Mesenchymal stem cell (in vitro differentiated cells and primary cell): ENCODE measurements at regions not wholly inside any gene's neighbourhood (a gene's known extent, or its start where the extent isn't known, plus 50 kb on each side); places are given as distances from the start of the nearest gene placed in this dataset.
A peak's percentile ranks its signal among the peaks of the same experiment; 100 is the strongest.

Experiments
- DNase-seq: peaks from one replicate; pipeline ENCODE4 v3.0.0-alpha.2; 2013
- H2AFZ ChIP-seq: one replicate; pipeline ENCODE4 v1.6.1; 2013; ENCODE audit warnings: low read depth, mild to moderate bottlenecking, control low read depth, inconsistent platforms, low read length, moderate library complexity
- H2AK5ac ChIP-seq: 2 replicates; pipeline ENCODE4 v1.6.1; 2013; ENCODE audit warnings: low read length, moderate library complexity, mild to moderate bottlenecking, inconsistent platforms; ENCODE audit not compliant: severe bottlenecking
- H2BK120ac ChIP-seq: one replicate; pipeline ENCODE4 v1.6.1; 2013; ENCODE audit warnings: low read depth, mild to moderate bottlenecking, inconsistent platforms, low read length, moderate library complexity
- H2BK12ac ChIP-seq, 2 experiments: one replicate each; pipeline ENCODE4 v1.6.1; 2013; ENCODE audit warnings: inconsistent platforms in 2 of 2, low read length in 2 of 2, mild to moderate bottlenecking in 2 of 2, moderate library complexity in 2 of 2, control low read depth in 1 of 2
- H2BK15ac ChIP-seq: one replicate; pipeline ENCODE4 v1.6.1; 2013; ENCODE audit warnings: mild to moderate bottlenecking, low read depth, inconsistent platforms; ENCODE audit not compliant: poor library complexity, severe bottlenecking
- H2BK5ac ChIP-seq: 2 replicates; pipeline ENCODE4 v1.6.1; 2013; ENCODE audit warnings: low read depth, mild to moderate bottlenecking, low read length, control low read depth, inconsistent platforms; ENCODE audit not compliant: poor library complexity, severe bottlenecking
- H3K14ac ChIP-seq, 2 experiments: one replicate each; pipeline ENCODE4 v1.6.1; 2013; ENCODE audit warnings: inconsistent platforms in 2 of 2, low read length in 2 of 2, control low read depth in 1 of 2, mild to moderate bottlenecking in 1 of 2, moderate library complexity in 1 of 2
- H3K18ac ChIP-seq, 2 experiments: one replicate each; pipeline ENCODE4 v1.6.1; 2013; ENCODE audit warnings: inconsistent platforms in 2 of 2, low read length in 2 of 2, control low read depth in 1 of 2, low read depth in 1 of 2, mild to moderate bottlenecking in 1 of 2
- H3K23ac ChIP-seq, 2 experiments: one replicate each; pipeline ENCODE4 v1.6.1; 2013; ENCODE audit warnings: inconsistent platforms in 2 of 2, low read length in 2 of 2, mild to moderate bottlenecking in 2 of 2, moderate library complexity in 2 of 2, control low read depth in 1 of 2
- H3K27ac ChIP-seq: 2 replicates; pipeline ENCODE4 v1.5.1; 2013; ENCODE audit warnings: mild to moderate bottlenecking, moderate library complexity, low read length, control low read depth, inconsistent platforms; ENCODE audit not compliant: poor library complexity, severe bottlenecking
- H3K27me3 ChIP-seq, 2 experiments: 2 replicates each; pipeline versions ENCODE4 v1.6.1 to v1.7.0; 2013; ENCODE audit warnings: low read length in 2 of 2, mild to moderate bottlenecking in 2 of 2, moderate library complexity in 2 of 2, control low read depth in 1 of 2, inconsistent platforms in 1 of 2; ENCODE audit not compliant: control insufficient read depth in 1 of 2, insufficient read depth in 1 of 2
- H3K36me3 ChIP-seq, 2 experiments: 2 replicates each; pipeline versions ENCODE4 v1.6.1 to v1.7.0; 2013; ENCODE audit warnings: low read length in 2 of 2, control low read depth in 1 of 2, inconsistent platforms in 1 of 2, low read depth in 1 of 2, mild to moderate bottlenecking in 1 of 2; ENCODE audit not compliant: insufficient read depth in 2 of 2, control insufficient read depth in 1 of 2
- H3K4ac ChIP-seq, 2 experiments: one replicate each; pipeline ENCODE4 v1.6.1; 2013; ENCODE audit warnings: inconsistent platforms in 2 of 2, low read length in 2 of 2, mild to moderate bottlenecking in 2 of 2, moderate library complexity in 2 of 2, control low read depth in 1 of 2, low read depth in 1 of 2
- H3K4me1 ChIP-seq: 2 replicates; pipeline ENCODE4 v1.6.1; 2013; ENCODE audit warnings: low read depth, low read length, control low read depth; ENCODE audit not compliant: control insufficient read depth, insufficient read depth
- H3K4me2 ChIP-seq: 2 replicates; pipeline ENCODE4 v1.6.1; 2013; ENCODE audit warnings: low read length, mild to moderate bottlenecking, inconsistent platforms; ENCODE audit not compliant: poor library complexity, severe bottlenecking
- H3K4me3 ChIP-seq, 2 experiments: 2 replicates each; pipeline versions ENCODE4 v1.5.1 to v1.7.0; 2013; ENCODE audit warnings: low read length in 2 of 2, mild to moderate bottlenecking in 2 of 2, control low read depth in 1 of 2, low read depth in 1 of 2; ENCODE audit not compliant: insufficient read depth in 1 of 2
- H3K79me1 ChIP-seq: replicated peaks from 2 replicates; pipeline ENCODE4 v1.6.1; 2013; ENCODE audit warnings: mild to moderate bottlenecking, control low read depth, low read length, inconsistent platforms; ENCODE audit not compliant: poor library complexity, severe bottlenecking
- H3K9ac ChIP-seq: 2 replicates; pipeline ENCODE4 v1.7.0; 2013; ENCODE audit warnings: mild to moderate bottlenecking, low read length, moderate library complexity
- H3K9me3 ChIP-seq: 2 replicates; pipeline ENCODE4 v1.7.0; 2013; ENCODE audit warnings: mild to moderate bottlenecking, low read length; ENCODE audit not compliant: control insufficient read depth
- H4K8ac ChIP-seq: one replicate; pipeline ENCODE4 v1.6.1; 2013; ENCODE audit warnings: inconsistent platforms, mild to moderate bottlenecking, low read length, moderate library complexity
- H4K91ac ChIP-seq: one replicate; pipeline ENCODE4 v1.6.1; 2013; ENCODE audit warnings: mild to moderate bottlenecking, low read length, inconsistent platforms
- WGBS: methylation state at CpG from one replicate; pipeline ENCODE4 v1.1.7; 2013; ENCODE audit warnings: mixed read lengths; 5-methylcytosine and 5-hydroxymethylcytosine counted together

- Histone ChIP-seq H3K9ac (no peak overlapping the region), H3K4me3 (no peak overlapping the region), H3K4ac (no peak overlapping the region), H2BK5ac (no peak overlapping the region), H3K4me2 (no peak overlapping the region), H3K9me3 (no peaks in the 10 kb centered on the region), H3K14ac (no peak overlapping the region), H2BK15ac (no peak overlapping the region), H3K27me3 (no peaks in the 10 kb centered on the region), H3K23ac (no peak overlapping the region), H2BK12ac (no peak overlapping the region), H3K18ac (no peak overlapping the region), H3K36me3 (no peaks in the 10 kb centered on the region), H4K8ac (no peak overlapping the region), H2AFZ (no peak overlapping the region), H2AK5ac (no peak overlapping the region), H4K91ac (no peak overlapping the region), H2BK120ac (no peak overlapping the region), H3K4me1 (no peaks in the 10 kb centered on the region), H3K79me1 (no peaks in the 10 kb centered on the region), H3K27ac (no peak overlapping the region)
- DNase-seq: no peak
- 94% methylated on average over 1 of the region's 2 CpGs for WGBS
These were observed 415.5 kb upstream of the OPRM1 start for GRCh38 chr6:153623496-153623895.

GRCh38 chr6:153621491-153621890 is 417.5 kb upstream of the OPRM1 start:
- H3K9me3 ChIP-seq: no peaks in the 10 kb centered on the region
- no peak for DNase-seq
- H3K4me3 ChIP-seq: no peak overlapping the region
- no peak overlapping the region for H2BK15ac ChIP-seq
- H3K36me3 ChIP-seq: no peaks in the 10 kb centered on the region
- no peak overlapping the region for H2BK120ac ChIP-seq
- no peaks in the 10 kb centered on the region for H3K79me1 ChIP-seq
- no peak overlapping the region for H3K4ac ChIP-seq
- WGBS: 100% methylated on average over 2 of the region's 2 CpGs
- H3K27ac ChIP-seq: no peak overlapping the region
- H4K8ac ChIP-seq: no peak overlapping the region
- H3K9ac ChIP-seq: no peak overlapping the region
- H3K23ac ChIP-seq: no peak overlapping the region
- no peak overlapping the region for H2AK5ac ChIP-seq
- no peak overlapping the region for H2BK12ac ChIP-seq
- no peaks in the 10 kb centered on the region for H3K4me1 ChIP-seq
- no peak overlapping the region for H4K91ac ChIP-seq
- H3K4me2 ChIP-seq: no peak overlapping the region
- no peak overlapping the region for H3K14ac ChIP-seq
- no peak overlapping the region for H2BK5ac ChIP-seq
- no peak overlapping the region for H3K18ac ChIP-seq
- H2AFZ ChIP-seq: no peak overlapping the region
- H3K27me3 ChIP-seq: no peaks in the 10 kb centered on the region

GRCh38 chr6:153621070-153621469 is 418.0 kb upstream of the OPRM1 start:
- H3K4me3 ChIP-seq: no peak overlapping the region
- no peak overlapping the region for H3K4me2 ChIP-seq
- no peak overlapping the region for H2AK5ac ChIP-seq
- H4K91ac ChIP-seq: no peak overlapping the region
- H2AFZ ChIP-seq: no peak overlapping the region
- no peak overlapping the region for H2BK120ac ChIP-seq
- H3K9me3 ChIP-seq: no peaks in the 10 kb centered on the region
- H3K36me3 ChIP-seq: no peaks in the 10 kb centered on the region
- no peak for DNase-seq
- no peak overlapping the region for H3K4ac ChIP-seq
- H3K4me1 ChIP-seq: no peaks in the 10 kb centered on the region
- no peak overlapping the region for H3K18ac ChIP-seq
- no peak overlapping the region for H3K27ac ChIP-seq
- H2BK15ac ChIP-seq: no peak overlapping the region
- no peak overlapping the region for H2BK12ac ChIP-seq
- H3K14ac ChIP-seq: no peak overlapping the region
- no peak overlapping the region for H4K8ac ChIP-seq
- WGBS: 93% methylated on average over 5 of the region's 5 CpGs
- H3K9ac ChIP-seq: no peak overlapping the region
- no peaks in the 10 kb centered on the region for H3K27me3 ChIP-seq
- H3K79me1 ChIP-seq: no peaks in the 10 kb centered on the region
- H2BK5ac ChIP-seq: no peak overlapping the region
- no peak overlapping the region for H3K23ac ChIP-seq

DNA sequence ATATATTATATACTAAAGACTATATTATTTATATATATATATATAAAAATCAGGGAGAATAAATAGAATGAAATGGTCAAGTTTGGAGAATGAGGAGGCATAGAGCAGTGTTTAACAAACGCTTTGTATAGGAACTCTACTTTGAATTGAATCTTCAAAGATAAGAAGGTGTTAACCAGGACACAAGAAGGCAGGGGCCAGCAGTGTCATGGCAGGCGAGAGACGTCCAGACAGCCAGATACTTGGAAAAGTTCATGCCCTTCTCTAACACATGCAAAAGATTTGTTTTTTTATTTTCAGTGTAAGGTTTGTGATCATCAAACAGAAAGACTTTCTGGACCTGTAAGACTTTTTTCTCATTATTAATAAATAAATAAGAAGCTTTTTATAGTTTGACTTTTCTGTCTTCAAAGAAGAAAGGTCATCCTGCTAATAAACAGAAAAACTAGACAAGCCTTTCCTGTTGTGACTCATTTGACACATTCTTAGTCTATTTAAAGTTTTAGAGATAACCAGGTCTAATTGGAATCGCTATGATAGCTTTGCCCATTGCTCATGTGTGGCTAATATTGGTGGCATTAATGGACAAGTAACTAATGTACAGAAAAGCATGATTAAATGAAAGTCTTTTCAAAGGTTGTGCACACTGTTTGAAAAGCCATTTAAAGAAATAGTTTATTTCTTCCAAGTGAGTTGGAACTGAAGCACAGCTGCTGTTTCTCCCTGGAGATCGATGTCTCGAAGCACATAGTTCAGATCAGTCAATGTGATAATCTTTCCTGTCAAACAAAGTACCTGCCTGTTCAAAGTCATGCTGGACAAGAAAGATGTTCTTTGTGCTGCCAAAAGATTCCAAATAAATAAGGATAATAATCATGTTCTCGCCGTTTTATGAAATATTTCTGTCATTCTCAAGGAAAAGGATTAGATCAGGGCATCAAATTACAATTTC is 420.4 kb upstream of the OPRM1 start:
- Histone ChIP-seq H2AFZ (no peak overlapping the region), H3K4ac (no peak overlapping the region), H4K91ac (no peak overlapping the region), H3K4me3 (no peak overlapping the region), H3K9ac (no peak overlapping the region), H2BK5ac (no peak overlapping the region), H2BK15ac (no peak overlapping the region), H3K79me1 (no peaks in the 10 kb centered on the region), H2BK120ac (no peak overlapping the region), H3K14ac (no peak overlapping the region), H3K4me2 (no peak overlapping the region), H3K27ac (no peak overlapping the region), H4K8ac (no peak overlapping the region), H3K27me3 (no peaks in the 10 kb centered on the region), H3K36me3 (no peaks in the 10 kb centered on the region), H3K23ac (no peak overlapping the region), H2BK12ac (no peak overlapping the region), H2AK5ac (no peak overlapping the region), H3K9me3 (no peaks in the 10 kb centered on the region), H3K4me1 (no peaks in the 10 kb centered on the region), H3K18ac (no peak overlapping the region)
- WGBS: 46% methylated on average over 4 of the region's 8 CpGs
- DNase-seq: peak; percentile 42
